ENCODE measurements at regions not wholly inside any gene's neighbourhood (a gene's known extent, or its start where the extent isn't known, plus 50 kb on each side); places are given as distances from the start of the nearest gene placed in this dataset.
"Not testable (repeated sequence)": the region's sequence is repeated elsewhere in the genome, so short reads cannot be mapped to it uniquely, and the experiment has no call there.

DNA sequence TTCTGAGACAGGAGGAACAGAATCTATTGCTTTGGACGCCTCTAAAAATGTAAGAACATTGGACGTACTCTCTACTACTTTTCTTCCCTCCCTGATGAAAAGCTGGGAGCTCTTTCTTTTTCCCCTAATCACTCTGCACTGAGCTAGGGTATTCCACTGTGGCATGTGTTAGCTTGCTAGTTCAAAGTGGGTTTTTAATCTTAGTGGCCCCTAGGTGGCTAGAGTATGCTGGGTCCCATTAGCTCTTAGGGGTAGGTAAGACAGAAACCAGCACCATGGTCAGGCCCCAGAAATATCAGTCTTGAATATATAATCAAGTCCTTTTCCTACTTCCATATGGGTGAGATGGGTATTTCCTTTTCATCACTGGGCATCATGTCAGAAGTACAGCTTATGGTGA, 945.2 kb upstream of the PTPRD start:
- DNase-seq = no peak

DNA sequence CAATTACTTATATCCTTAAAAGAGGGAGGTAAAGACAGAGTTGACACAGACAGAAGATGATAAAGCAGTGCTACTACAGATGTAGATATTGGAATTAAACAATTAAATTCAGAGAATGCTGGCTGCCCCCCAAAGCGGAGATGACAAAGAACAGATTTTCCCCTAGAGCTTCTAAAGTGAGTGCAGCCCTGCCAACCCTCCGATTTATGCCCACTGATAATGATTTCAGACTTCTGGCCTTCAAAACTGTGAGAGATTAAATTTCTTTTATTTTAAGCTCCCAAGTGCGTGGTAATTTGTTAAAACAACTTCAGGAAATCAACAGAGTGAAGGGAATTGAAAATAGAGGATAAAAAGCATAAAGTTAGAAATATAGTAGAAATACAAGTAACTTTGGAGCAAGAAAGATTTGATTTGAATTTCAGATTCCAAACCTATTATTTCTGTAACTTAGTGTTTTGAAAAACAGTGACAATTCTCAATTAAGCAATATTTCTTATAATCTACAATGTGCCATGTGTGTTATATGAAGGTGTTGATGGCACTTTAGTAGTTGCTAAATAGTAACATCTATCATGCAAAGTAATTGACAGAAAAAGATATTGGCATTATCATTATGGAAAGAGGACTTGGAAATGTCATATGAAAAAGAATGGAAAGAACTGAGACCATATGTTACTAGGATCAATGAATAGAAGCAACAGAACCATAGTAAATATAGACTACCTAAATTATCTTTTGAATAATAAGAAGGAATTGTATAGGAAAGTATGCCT, 946.4 kb upstream of the PTPRD start:
- DNase-seq = no peak

DNA sequence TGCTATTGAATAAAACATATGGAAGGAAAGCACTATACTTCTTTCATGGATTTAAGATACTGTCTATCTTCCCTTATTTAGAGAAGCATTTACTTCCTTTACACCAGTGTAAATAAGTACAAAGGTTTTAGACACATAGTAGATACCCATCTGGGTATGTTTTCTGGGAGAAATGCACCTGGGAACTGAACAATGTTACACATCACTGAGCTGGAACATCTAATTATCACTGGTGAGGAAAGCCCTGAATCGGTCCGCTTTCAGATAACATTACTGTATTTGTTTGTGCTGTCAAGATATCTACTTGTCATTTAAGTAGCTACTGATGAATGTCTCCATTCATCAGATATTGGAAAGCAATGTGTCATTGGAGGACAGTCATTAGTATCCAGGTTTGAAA, 964.7 kb upstream of the PTPRD start:
- DNase-seq = no peak

DNA sequence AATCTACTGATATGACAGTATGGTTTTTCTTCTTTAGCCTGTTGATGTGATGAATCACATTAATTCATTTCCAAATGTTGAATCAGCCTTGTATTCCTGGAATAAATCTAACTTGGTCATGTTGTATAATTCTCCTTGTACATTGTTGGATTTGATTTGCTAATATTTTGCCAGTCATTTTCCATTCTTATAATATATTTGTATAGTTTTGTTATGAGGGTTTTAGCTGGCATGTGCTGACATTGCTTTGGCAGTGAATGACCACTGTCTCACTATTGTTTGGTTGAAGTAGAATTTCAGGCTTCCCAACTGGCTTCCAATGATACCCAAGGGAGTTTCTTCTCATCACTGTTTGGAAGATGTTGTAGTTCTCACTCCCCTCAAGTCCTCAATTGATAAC, 983.0 kb upstream of the PTPRD start:
- DNase-seq = no peak

DNA sequence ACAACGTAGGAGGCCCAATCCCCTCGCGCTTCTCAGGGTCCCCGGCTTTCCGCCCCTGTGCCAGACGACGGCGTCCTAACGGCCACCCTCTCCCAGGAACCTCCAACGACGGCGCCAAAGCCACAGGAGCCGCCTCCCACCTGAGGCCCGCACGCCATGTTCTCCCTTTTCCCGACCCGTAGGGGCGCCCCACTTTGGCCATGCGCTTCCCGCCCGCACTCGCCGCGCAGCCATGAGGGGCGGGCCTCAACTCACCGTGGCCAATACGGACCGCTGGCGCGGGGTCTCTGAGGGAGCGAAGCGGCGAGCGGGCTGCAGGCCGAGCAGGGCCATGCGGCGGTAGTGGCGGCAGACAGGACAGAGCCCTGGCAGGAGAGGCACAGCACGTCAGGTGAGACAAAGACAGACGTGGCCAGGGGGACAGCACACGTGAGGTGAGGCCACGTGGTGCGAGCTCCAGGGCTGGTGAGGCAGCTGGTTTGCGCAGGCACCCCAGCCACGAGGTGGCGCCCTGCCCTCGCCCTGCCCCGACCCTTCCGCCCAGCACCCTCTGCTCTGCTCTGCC, 1005.5 kb upstream of the PTPRD start:
- DNase-seq = no peak

DNA sequence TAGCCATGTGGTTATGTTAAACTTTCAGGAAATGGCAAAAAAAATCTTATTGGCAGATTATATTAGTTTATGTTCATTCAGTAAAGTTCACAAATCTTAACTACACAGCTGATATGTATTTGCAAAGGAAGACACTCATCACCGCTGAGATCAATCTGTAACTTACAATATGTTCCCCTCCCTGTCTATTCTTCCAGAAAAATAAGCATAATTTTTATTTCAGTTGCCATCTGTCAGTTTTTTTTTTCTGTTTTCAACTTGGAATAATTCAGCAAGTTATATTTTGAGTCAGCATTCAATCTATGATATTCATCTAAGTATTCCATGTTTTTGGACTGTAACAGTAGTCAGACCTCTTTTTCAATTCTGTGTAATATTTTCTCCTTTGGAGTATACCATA, 1019.9 kb upstream of the PTPRD start:
- DNase-seq = no peak

DNA sequence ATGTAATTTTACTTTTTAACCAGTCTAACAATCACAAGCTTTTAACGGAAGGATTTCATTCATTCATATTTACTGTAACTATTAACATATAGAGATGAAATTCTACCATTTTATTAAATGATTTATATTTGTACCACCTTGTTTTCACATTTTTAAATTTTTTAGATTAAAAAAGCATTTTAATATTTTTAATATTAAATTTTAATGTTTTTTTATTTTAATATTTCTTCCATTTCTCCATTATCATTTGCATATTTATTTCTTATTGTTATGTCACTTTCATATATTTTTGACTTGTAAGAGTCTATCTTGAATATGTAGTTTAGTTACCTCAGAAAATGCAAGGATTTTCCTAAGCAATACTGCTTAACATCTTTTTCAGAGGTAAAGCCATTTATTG, 1034.0 kb upstream of the PTPRD start:
- DNase-seq = no peak

DNA sequence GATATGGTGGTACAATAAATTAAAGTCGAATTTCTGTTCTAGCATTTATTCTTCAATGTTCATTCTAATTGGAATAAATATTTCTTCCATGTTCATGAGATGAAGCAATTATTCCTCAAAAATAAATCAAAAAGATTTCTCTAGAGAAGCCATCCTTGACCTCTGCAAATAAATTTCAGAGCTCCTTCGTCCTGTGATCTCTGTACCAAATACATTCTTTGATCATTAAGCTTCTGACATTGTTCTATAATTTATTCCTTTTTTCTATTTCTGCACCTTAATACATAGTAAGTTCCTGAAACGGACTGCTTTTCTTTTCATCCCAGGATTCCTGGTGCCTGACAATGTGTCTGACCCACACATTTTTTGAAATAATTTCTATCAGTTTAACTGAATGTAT, 1039.3 kb upstream of the TYRP1 start:
- no peak for DNase-seq

DNA sequence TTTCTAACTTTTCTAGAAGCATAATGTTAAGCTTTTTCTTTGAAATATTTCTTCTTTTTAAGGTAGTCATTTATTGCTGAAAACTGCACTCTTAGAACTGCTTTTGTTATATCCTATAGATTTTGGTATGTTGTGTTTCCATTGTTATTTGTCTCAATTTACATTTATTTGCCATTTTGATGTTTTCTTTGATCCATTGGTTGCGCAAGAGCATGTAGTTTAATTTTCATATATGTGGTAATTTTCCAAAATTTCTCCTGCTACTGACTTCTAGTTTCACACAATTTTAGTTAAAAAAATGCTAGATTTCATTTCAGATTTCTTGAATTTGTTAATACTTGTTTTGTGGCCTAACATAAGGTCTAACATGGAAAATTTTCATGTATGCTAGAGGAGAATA, 1029.3 kb upstream of the TYRP1 start:
- DNase-seq = no peak

DNA sequence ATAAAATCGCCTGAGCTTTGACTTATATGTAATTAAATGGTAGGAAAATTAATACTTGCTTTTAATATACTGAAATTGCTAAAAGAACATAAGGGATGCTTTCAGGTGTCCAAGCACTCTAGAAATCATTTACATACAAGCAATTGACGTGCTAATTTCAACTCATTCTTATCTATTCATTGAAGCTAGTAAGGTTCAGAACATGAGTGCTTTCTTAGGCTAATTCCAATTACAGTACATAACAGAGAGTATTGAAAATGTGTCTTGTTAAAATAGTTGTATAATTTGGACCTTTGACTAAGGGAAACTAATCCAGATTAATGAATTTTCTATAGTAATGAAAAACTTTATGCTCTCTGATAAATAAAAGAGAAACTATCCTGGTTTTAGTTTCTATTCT, 1016.4 kb upstream of the TYRP1 start:
- no peak for DNase-seq

DNA sequence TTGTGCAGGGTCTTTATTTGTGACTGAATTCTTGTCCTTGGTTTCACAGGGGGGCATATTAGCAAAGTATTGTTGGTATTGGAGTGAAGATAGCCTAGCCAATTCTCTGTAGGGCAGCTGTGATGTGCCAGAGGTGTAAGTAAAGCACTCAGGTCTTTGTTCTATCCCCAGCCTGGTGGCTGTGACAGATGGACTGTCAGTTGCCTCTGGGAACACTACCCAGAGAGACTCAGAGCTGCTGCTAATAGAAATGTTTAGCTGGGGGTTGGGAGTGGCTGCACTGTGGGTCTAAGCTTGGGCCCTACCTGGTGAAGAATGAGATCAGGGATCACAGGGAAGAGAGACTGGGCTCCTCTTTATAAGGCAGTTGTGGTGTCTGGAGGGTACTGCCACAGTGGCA, 1006.5 kb upstream of the TYRP1 start:
- no peak for DNase-seq

DNA sequence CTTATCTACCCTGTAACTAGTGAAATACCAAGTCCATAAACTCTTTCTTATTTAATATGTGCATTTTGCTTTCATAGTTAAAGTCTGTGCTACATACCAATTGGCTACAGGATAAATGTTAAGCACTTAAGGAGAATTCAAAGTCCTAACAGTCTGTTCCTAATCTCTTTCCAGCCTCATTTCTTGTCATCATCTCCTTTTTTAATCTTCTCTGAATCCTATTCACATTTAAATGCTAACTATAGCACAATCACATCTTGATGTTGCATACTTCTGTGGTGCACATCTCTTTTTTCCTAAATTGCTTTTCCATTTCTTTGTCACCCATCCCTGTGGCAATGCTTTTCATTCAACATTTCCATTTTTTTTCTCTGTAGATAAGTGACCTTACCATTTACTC, 996.1 kb upstream of the TYRP1 start:
- DNase-seq = no peak

DNA sequence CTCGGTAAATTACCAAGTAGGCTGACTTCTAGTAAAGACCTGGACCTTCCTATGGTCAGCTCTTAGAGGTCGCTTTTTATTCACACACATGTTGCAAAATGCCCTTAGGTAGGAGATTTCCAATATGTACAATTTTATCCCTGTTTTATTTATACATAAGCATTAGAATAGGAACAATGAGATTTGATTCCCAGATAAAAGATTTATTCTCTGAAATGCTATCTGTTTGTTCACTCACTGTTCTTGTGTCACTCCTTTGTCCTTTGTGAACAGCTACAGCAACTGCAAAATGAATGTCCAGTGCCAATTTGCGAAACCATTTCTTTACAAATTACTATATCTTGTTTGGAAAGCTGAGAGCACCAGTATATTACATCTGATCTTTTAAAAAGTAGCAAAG, 991.5 kb upstream of the TYRP1 start:
- DNase-seq = no peak

DNA sequence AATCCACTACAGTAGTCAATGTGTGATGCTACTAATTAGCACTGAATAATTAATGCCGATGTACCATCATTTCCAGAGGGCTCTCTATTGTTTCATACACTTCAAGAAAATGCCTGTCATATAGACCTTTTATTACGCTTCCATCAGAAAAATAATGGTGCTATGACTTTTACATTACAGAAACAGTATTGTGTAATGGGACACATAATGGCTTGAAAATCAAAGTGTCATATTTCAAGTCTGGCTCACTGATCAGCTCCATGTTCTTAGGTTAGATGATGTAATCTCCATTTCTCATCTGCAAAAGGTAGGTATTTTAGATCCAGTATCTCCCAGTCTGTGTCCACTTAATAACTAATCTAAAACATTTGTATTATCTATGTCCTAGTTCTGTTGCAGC, 990.6 kb upstream of the TYRP1 start:
- no peak for DNase-seq

DNA sequence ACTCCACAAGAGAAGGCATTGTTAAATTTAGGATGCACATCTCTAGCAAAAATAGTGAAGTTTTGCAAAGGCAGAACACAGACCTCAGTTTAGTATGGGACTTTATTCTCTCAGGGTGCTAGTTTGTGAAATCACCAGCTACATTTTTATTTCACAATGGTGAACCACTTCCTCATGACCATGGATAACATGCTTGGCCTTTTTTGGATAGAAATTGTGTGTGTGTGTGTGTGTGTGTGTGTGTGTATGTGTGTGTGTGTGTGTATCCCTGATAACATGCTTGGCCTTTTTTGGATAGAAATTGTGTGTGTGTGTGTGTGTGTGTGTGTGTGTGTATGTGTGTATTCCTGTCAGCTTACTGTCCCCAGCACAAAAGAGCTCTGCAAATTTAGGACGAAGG, 989.0 kb upstream of the TYRP1 start:
- DNase-seq = not testable (repeated sequence)

DNA sequence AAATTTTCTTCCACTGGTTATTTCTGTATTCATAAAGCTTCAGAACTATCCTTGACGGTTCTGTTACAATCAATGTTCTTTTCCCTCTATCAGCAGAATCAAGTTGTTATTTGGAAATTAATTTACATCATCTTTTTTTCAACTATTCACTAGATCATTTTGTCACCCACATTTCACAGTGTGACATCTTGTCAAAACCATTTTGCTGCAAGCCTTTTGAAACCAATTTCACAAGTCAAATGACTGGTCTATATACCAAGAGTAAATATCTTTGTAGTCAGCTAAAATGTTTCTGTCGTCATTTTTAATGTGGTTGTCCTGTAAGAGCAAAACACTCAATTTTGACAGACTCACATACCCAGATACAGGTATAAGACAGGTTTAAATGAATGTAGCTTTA, 984.3 kb upstream of the TYRP1 start:
- DNase-seq = no peak

DNA sequence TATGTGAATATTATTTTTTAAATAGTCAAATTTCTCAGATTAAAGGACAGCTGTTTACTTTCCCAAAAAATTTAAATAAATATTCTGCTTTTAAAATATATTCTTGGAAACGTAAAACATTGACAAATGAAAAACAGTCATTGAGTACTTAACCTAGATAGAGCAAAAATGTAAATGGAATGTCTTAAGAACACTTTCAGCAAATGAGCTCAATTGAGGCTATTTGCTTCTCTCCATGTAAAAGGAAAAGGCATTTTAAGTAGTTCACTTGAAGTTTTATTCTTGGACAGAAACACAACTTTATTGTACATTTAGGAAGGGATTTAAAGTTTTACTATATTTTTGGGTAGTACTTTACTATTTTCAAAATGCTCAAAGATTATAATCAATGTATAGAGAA, 983.6 kb upstream of the TYRP1 start:
- DNase-seq = no peak

DNA sequence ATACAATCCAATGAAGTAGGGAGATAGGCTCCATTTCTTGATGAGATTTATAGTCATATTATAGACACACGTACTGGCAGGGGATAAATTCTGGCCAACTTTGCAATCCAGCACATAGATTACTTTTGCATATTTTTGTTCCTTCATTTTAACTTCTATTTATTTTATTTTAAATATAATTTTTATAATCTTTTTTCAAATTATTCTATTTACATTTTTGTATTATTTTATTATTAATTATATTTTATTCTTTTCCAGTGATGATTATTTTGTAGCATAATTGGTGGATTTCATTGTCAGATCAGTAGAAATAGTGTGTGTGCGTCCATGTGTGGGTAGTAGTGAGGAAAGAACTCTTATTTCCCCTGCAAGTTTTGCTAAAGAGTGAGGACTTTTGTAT, 980.1 kb upstream of the TYRP1 start:
- DNase-seq = no peak

DNA sequence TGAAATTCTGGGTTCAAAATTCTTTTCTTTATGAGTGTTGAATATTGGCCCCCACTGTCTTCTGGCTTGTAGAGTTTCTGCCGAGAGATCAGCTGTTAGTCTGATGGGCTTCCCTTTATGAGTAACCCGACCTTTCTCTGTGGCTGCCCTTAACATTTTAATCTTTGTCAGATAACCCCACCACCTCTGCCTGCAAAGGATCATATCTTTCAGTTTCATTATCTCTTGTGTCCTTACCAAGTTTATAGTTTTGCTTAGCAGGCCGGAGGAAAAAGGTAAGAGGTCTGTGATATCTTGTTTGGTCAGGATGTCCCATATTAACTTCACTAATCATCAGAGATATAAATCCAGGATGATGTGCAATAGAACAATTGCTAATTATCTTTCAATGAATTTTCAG, 970.2 kb upstream of the TYRP1 start:
- DNase-seq = no peak

DNA sequence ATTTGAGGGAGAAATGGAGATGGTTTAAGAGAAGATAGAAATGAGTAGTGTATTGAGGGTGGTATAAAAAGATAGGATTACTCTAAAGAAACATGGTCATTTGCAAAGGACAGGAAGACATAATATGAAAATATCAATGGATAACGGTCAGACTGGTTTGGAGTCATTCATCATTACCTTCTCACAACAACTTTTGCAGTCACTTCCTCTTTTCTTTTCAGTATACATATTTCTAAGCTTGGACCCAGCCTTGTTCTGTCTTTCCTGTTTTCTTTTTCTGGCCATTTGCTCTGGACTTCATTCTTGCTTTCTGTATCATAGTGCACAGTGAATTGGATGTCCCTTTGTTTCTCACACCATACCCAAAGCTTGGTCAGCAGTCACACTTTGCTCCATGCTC, 966.5 kb upstream of the TYRP1 start:
- DNase-seq = no peak

DNA sequence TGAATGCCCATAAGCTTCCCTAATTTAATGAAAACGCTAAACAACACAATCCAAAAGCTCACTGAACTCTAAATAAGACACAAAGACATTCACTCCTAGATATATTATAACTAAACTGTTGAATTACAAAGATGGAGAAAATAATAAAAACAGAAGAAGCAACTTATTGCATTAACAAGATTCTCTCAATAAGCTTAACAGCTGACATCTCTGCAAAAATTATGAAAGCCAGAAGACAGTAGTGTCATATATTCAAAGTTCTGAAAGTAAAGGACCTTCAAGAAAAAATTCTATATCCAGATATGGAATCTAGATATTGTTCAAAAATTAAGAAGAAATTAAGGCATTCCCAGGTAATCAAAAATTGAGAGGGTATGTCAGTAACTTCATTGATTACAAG, 957.8 kb upstream of the TYRP1 start:
- no peak for DNase-seq

DNA sequence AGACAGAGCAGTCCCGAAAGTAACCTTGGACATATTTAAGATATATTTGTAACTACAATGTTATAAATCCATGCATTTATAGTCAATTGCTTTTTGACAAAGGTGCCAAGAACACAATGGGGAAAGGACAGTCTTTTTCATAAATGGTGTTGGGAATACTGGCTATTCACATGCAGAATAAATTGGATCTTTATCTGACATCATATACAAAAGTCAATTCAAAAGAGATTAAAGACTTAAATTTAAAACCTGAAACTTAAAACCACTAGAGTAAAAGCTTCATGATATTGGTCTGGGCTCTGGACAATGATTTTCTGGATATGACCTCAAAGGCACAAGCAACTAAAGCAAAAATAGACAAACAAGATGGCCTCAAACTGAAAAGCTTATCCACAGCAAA, 950.7 kb upstream of the TYRP1 start:
- no peak for DNase-seq

DNA sequence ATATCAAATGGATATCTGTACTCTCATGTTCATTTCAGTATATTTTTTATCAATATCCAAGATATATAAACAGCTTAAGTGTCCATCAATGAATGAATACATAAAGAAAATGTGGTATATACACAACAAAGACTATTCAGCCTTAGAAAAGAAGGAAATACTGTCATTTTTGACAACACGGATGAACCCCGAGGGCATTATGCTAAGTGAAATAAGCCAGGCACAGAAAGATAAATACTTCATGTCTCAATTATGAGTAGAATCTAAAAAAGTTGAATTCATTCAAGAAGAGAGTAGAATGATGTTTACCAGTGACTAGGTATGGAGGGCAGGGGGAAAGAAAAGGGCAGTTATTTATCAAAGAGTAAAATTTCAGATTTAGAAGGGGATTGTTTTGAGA, 949.8 kb upstream of the TYRP1 start:
- no peak for DNase-seq

DNA sequence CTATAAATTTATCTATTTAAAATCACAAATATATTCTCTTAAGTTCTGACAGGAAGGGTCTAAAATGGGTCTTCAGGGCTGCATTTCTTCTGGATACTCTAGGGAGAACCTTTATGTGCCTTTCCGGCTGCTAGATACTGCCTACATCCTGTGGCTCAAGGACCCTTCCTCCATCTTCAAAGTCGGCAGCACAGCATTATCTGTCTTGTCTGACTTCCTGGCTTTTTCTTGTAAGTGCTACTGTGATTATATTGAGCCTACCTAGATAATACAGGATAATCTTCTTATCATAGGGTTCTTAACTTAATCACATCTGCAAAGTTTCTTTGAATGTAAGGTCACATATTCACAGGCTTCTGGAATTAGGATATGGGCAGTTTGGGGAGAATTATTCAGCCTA, 943.8 kb upstream of the TYRP1 start:
- DNase-seq = no peak

DNA sequence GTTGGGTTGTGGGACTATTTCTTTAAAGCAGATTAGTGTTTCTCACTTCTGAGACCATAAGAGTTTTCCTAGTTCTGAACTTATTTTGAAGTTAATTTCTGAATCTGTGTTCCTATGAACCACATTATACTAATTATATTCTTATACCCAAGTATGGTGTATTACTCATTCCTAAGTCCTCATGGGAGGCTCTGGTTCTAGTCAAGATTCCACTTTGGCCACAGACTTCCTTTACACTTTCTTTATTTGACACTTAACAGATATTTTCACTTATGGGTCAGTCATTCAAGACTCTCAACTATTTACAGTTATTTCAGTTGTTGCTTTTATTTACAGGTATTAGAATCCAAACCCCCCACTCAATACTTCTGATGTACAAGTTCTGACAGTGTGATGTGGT, 937.2 kb upstream of the TYRP1 start:
- no peak for DNase-seq
